Activated T-helper 2 cell treated with anti-CD3 and anti-CD28 coated beads, Interferon-gamma antibody, Interleukin-2, Interleukin-4, amounts not matched to agents 10 μg/mL and 5 μg/mL and 100 μg/mL, durations not matched to agents 14 hours and 24 hours and 36 hours (primary cell): ENCODE measurements at regions not wholly inside any gene's neighbourhood (a gene's known extent, or its start where the extent isn't known, plus 50 kb on each side); places are given as distances from the start of the nearest gene placed in this dataset.

ENCODE experiments used
- DNase-seq: peaks from one replicate; pipeline ENCODE4 v3.0.0; 2021; ENCODE audit warnings: low spot score
- H3K27ac Mint-ChIP-seq: one replicate; pipeline ENCODE4 v1.8.0; 2021; ENCODE audit warnings: mixed read lengths
- H3K27me3 Mint-ChIP-seq: one replicate; pipeline ENCODE4 v1.8.0; 2021; ENCODE audit warnings: low read depth, mixed read lengths
- H3K36me3 Mint-ChIP-seq: one replicate; pipeline ENCODE4 v1.8.0; 2021; ENCODE audit warnings: low read depth, mixed read lengths
- H3K4me1 Mint-ChIP-seq: one replicate; pipeline ENCODE4 v1.8.0; 2021; ENCODE audit warnings: low read depth, mixed read lengths
- H3K4me3 Mint-ChIP-seq: one replicate; pipeline ENCODE4 v1.8.0; 2021; ENCODE audit warnings: low read depth, mild to moderate bottlenecking, moderate library complexity, mixed read lengths
- H3K9me3 Mint-ChIP-seq: one replicate; pipeline ENCODE4 v1.8.0; 2021; ENCODE audit warnings: mixed read lengths
- intact Hi-C: fragments of 100-400 bp; cut with micrococcal nuclease; formaldehyde crosslinking; loops from one replicate; pipeline ENCODE4 v1.15.1; 2023

DNA sequence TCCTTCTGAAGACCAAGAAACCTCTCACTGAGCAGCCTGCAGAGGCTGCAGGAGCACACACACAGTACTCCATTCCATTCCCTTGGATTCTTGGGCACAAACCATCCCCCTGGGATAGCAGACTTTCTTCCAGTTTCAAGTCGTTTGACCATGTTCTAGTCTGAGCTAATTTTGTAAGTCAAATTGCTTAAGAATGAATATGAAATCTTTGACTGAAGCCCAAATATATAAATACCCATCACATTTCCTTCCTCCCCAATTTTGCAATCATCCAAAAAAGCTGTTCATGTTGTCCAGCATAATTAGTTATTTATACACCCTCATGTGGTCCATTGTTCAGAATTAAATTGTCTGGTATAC is 231.2 kb upstream of the TPRG1 start:
- H3K4me3 Mint-ChIP-seq, result no peak overlapping the region
- intact Hi-C loops, result no loop called here
- peaks cover 13% of the 10 kb centered on the region for H3K4me1 Mint-ChIP-seq
- peaks cover 32% of the 10 kb centered on the region for H3K27me3 Mint-ChIP-seq
- no peak for DNase-seq
- no peaks in the 10 kb centered on the region for H3K9me3 Mint-ChIP-seq
- H3K27ac Mint-ChIP-seq, result no peak overlapping the region
- H3K36me3 Mint-ChIP-seq, result no peaks in the 10 kb centered on the region

DNA sequence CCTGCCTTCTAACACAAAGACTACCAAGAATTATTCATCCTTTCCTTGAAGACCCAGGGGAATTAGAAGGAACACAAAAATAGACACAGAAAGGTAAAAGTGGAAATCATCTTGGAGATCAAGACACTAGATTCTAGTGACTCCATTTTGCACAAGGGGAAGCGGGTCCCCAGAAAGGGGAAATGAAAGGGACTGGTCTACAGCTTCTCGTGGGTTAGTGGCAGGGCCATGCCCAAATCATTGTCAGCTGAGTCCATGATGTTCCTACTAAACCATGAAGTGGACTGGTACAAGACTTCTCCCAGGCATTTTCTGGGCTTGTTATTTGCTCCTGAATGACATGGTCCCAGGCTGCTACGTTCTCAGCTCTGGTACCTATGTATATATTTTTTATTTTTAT is 230.7 kb upstream of the TPRG1 start:
- Mint-ChIP-seq H3K27me3 (peaks cover 32% of the 10 kb centered on the region), H3K9me3 (no peaks in the 10 kb centered on the region), H3K4me3 (no peak overlapping the region), H3K36me3 (no peaks in the 10 kb centered on the region), H3K4me1 (peaks cover 13% of the 10 kb centered on the region), H3K27ac (no peak overlapping the region)
- intact Hi-C loops, result no loop called here
- no peak for DNase-seq

DNA sequence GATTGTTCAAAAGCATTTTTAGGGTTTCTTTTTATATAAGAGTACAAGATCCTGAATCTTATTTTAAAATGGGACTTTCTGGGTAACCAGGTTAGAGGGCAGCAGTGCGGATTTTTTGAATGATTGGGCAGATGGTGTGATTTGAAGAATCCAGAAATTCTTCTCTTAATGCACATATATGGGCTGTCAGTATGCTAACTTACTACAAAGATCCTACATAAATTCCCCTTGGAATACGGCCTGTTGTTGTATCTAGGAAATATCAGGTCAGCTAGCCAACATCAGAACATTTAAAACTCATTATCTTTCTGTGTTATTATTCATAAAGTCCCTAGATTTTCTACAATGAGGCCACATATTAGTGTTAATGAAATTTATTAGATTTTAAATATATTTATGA is 229.6 kb upstream of the TPRG1 start:
- Mint-ChIP-seq H3K36me3 (no peaks in the 10 kb centered on the region), H3K27me3 (peaks cover 32% of the 10 kb centered on the region), H3K9me3 (no peaks in the 10 kb centered on the region), H3K27ac (no peak overlapping the region), H3K4me1 (peaks cover 15% of the 10 kb centered on the region), H3K4me3 (no peak overlapping the region)
- intact Hi-C loops, result no loop called here
- no peak for DNase-seq

DNA sequence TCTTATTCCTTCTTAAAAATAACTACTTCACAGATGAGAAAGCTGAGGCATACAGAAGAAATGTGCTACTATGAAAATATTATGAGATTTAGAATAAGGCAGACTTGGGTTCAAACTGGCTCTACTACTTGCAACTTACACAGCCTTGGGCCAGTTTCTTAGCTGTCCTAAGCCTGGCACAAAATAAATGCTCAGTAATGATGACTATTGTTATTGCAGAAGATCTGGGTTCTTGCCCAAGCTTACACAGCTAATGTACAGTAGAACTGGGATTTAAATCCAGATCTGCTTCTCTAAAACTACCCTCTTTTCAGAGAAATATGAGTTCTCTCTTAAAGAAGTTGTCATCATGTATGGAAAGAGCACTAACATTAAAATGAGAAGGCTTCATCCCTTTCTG is 228.2 kb upstream of the TPRG1 start:
- H3K27ac Mint-ChIP-seq, result no peak overlapping the region
- peaks cover 19% of the 10 kb centered on the region for H3K4me1 Mint-ChIP-seq
- no peaks in the 10 kb centered on the region for H3K36me3 Mint-ChIP-seq
- H3K9me3 Mint-ChIP-seq, result no peaks in the 10 kb centered on the region
- no peak overlapping the region for H3K4me3 Mint-ChIP-seq
- peaks cover 32% of the 10 kb centered on the region for H3K27me3 Mint-ChIP-seq
- intact Hi-C loops, result no loop called here
- DNase-seq, result no peak

DNA sequence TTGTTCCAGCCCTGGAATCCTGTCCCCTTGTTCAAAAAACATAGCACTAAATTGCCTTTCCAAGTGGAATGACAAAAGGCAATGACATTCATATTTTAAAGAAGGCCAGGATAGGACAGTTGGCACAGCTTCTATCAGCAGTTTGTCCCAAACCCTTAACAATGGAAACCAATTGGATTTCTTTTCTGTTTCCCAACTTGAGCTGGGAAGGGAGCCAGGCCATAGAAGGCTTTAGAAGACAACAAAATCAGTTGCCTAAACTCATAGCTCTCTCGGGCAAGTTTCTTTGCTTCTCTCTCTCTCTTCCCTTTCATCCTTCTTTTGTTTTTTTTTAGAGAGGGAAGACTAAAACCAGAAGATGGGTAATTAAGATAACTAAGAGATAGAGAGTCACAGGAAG is 227.7 kb upstream of the TPRG1 start:
- Mint-ChIP-seq H3K36me3 (no peaks in the 10 kb centered on the region), H3K27ac (no peak overlapping the region), H3K27me3 (peaks cover 33% of the 10 kb centered on the region), H3K4me3 (no peak overlapping the region), H3K9me3 (no peaks in the 10 kb centered on the region), H3K4me1 (peaks cover 23% of the 10 kb centered on the region)
- intact Hi-C loops, result no loop called here
- no peak for DNase-seq

DNA sequence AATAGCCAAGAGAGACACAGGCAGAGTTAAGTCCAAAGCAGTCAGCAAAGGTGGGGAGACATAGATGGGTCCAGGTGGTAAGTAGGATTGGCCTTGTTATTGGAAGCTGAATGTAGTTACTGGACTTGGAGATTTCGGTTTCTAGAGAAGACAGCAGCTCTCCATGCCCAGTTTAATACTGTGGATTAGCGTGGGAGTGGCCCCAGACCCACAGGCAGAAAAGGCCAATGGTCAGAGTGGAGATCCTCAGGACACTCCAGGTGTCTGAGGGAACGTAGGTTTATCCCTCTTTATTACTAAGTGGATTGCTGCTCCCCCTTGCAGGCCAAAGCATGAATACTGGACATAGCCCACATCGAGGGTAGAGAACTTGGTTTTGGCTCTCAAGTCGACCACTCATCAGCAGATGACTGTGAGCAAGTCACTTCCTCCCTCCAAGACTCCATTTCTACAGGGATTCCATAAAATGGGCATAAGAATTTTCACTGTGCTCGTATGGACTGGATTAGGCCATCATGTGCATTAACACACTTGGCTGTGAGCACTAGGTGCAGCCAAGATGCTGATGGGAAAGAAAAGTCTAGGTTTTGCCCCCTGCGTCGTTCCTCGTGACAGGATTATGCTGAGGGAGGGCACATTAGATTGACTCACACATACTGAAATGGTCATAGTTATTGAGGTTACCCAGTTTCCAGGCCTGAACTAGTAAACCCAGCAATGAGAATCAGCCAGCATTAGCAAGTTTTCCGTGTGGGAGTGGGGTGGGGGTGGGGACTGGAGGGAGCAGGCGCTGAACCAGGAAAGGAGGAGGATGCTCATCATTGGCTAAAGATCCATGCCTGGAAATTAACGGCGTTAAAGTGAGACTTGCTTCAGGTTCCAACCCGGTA is 225.2 kb upstream of the TPRG1 start:
- Mint-ChIP-seq H3K27ac (no peak overlapping the region), H3K27me3 (peaks cover 25% of the 10 kb centered on the region), H3K36me3 (no peaks in the 10 kb centered on the region), H3K4me3 (no peak overlapping the region), H3K4me1 (peaks cover 37% of the 10 kb centered on the region), H3K9me3 (no peaks in the 10 kb centered on the region)
- DNase-seq, result no peak
- intact Hi-C loops, result loop anchor here (1.0 kb wide), 1 partner anchor 1143 kb away; no protein-coding TSS in a partner anchor

DNA sequence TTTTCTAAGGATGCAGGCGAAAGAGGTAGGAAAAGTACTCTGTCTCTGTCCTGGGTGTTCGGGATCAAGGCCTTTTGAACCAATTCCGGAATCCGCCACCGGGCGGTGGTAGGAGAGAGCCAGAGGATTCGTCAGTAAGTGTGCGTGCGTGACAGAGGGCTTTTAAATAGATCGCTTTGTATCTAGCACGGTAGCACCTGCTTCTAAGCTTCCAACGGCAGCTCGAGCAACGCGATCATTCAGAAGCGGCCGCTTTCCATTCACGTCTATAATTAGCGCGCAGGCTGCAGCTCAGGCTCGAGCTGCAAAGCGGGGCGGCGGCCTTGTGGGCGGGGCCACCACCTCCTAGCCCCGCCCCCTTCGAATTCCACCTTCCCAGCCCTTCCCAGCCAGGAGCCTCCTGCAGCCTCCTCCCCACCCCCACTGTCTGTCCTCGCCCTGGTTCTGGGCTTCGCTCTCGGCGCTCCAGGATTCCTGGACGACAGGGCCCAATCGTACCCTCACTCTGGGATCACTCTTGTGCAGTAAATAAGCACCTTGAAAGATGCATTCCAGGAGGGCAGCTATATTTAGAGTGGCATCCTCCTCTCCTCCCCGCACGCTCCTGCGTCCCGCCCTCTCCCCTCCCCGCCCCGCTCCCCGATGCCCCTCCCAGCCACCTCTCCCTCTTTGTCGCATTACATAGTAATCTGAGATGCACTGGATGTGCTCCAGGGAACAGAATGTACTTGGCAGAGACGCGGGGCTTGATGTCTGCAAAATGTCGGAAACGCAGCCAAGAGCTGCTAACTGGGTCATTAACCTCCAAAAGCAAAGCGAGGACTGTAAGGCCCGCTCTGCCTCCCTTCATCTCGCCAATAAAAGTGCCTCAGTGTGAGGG is 224.1 kb upstream of the TPRG1 start:
- Mint-ChIP-seq H3K9me3 (no peaks in the 10 kb centered on the region), H3K4me1 (peaks cover 39% of the 10 kb centered on the region)
- intact Hi-C loops, result loop anchor here (1.0 kb wide), 1 partner anchor 1144 kb away; no protein-coding TSS in a partner anchor

DNA sequence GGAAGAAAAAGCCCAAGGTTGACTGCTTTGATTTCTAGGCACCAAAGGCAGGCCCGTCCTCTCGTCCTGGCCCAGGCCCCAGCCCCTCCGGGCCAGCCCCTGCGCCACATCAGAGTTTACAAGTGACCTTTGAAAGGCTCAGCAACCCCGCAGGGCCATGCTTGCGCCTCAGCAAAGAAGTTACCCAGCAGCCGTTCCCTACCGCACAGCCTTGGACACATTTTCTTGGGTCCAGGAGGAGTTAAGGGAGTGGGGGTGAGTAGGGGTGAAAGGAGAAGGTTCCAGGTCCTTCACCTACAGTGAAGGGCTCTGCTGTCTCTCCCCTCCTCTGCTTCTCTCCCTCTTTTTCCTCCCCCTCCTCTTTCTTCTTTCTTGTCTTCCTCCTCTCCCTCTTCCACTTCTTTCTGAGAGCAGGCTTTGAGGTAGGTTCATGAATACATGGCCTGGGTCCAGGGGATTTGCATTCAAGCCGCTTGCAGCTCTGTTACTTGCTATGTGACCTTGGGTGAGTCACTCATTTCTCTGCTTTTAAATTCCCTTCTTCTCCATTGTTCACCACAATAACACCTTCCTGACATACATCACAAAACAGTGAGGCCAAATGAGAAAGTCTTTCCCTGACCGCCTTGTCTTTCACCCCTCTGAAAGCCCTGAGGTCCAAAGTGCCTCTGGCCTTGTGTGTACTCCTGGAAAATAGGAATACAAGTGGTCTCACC is 223.3 kb upstream of the TPRG1 start:
- intact Hi-C loops, result no loop called here

More for the DNA sequence above, 224.1 kb upstream of the TPRG1 start:
- Mint-ChIP-seq H3K27ac (no peak overlapping the region), H3K4me3 (no peak overlapping the region), H3K36me3 (no peaks in the 10 kb centered on the region), H3K27me3 (peaks cover 18% of the 10 kb centered on the region)
- no peak for DNase-seq

DNA sequence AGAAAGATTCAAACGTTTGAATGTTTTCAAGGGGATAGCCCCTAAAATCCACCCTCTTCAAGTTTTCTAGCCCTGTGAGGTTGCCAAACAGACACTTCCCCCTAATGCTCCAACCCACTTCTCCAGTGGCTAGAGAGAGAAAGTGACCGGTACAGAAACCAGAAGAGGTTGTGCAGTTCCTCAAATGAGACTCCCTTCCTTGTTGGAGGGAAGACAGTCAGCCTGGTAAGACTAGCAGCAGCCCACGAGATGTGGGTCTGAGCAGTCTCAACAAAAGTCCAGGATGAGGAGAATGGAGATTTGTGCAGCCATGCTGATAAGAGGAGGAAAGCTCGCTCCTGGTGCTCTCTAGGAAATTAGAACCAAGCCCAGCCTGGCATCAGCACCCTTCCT is 222.8 kb upstream of the TPRG1 start:
- intact Hi-C loops, result no loop called here
- no peak overlapping the region for H3K27ac Mint-ChIP-seq
- DNase-seq, result no peak
- H3K27me3 Mint-ChIP-seq, result peaks cover 15% of the 10 kb centered on the region
- H3K9me3 Mint-ChIP-seq, result no peaks in the 10 kb centered on the region
- peaks cover 39% of the 10 kb centered on the region for H3K4me1 Mint-ChIP-seq
- no peaks in the 10 kb centered on the region for H3K36me3 Mint-ChIP-seq
- H3K4me3 Mint-ChIP-seq, result no peak overlapping the region

More for the DNA sequence above, 223.3 kb upstream of the TPRG1 start:
- Mint-ChIP-seq H3K4me1 (peaks cover 39% of the 10 kb centered on the region), H3K4me3 (no peak overlapping the region), H3K27me3 (peaks cover 15% of the 10 kb centered on the region), H3K27ac (no peak overlapping the region), H3K9me3 (no peaks in the 10 kb centered on the region), H3K36me3 (no peaks in the 10 kb centered on the region)
- DNase-seq, result no peak

DNA sequence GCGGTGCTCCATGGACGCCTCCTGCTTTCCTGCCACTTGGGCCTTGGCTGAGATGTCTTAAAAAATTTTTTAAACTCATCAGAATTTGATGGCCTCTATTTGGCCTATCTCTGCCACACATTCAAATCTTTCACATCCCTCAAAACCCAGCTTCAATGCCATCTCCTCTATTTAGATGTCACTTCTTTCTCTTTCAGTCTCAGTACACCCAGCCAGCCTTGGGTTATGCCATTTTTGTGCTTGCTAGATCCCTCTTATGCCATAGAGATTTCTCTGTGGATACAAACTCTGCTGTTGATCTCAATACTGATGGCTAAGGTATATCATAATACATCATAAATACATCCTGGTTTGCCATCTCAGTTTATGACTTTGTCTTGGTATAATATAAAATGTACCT is 222.3 kb upstream of the TPRG1 start:
- H3K4me3 Mint-ChIP-seq, result no peak overlapping the region
- H3K27ac Mint-ChIP-seq, result no peak overlapping the region
- H3K4me1 Mint-ChIP-seq, result peaks cover 36% of the 10 kb centered on the region
- intact Hi-C loops, result no loop called here
- no peaks in the 10 kb centered on the region for H3K36me3 Mint-ChIP-seq
- no peak for DNase-seq
- no peaks in the 10 kb centered on the region for H3K9me3 Mint-ChIP-seq
- H3K27me3 Mint-ChIP-seq, result peaks cover 12% of the 10 kb centered on the region

DNA sequence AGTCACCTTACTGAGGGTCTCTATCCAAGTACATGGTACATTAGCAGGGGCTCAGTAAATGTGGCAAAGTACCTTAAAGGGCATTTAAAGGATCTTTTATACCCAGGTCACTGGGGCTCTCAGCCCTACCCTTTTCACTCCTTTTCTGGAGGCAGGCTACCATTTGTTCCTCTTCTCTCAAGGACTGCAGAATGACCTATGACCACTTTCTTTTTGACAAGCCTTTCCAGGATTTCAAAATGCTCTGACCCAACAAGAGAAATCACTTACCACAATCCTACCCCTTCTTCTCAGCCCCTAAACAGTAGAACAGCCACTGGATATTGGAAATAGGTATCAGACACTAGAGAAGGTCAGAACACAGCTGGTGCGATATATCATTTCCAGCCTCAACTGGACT is 221.8 kb upstream of the TPRG1 start:
- H3K27ac Mint-ChIP-seq, result no peak overlapping the region

DNA sequence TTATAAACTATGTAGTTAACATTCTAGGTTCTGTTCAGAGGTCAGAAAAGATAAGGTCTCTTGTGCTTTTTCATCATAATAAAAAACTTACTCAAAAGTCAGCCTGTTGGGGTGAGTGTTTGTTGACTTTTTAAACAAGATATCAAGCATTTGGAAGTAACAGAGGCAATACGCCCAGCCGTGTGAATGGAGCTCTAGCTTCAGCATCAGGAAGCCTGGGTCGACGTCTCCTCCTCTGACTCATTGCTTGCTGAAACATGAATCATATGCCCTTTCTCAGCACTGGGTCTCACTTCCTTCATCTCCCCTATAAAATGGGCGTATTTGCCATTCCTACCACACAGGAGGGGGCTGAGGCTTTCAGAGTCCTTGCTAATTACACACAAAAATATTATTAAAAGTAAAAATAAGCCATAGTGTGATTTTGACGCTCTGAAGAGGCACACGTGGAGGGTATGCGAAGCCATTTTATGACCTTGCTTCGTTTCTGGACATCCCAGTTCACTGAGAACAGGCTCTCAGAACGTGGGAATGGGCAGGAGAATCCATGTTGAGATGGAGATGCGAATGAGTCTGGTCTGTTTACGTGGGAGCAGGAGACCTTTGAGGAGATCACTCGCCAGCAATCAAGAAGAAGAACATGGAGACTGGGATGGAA is 220.8 kb upstream of the TPRG1 start:
- Mint-ChIP-seq H3K9me3 (no peaks in the 10 kb centered on the region), H3K4me1 (peaks cover 37% of the 10 kb centered on the region), H3K36me3 (no peaks in the 10 kb centered on the region), H3K27ac (peak overlapping the region; percentile 31), H3K27me3 (peaks cover 7% of the 10 kb centered on the region), H3K4me3 (no peak overlapping the region)
- no peak for DNase-seq
- intact Hi-C loops, result loop anchor here (1.0 to 10.0 kb wide), 11 partner anchors 36 to 1026 kb away; partner anchors contain the start of gene LPP

More for the DNA sequence above, 221.8 kb upstream of the TPRG1 start:
- no peaks in the 10 kb centered on the region for H3K9me3 Mint-ChIP-seq
- H3K27me3 Mint-ChIP-seq, result peaks cover 10% of the 10 kb centered on the region
- intact Hi-C loops, result loop anchor here (1.0 to 10.0 kb wide), 11 partner anchors 35 to 1025 kb away; partner anchors contain the start of gene LPP
- H3K4me3 Mint-ChIP-seq, result no peak overlapping the region
- DNase-seq, result no peak
- H3K36me3 Mint-ChIP-seq, result no peaks in the 10 kb centered on the region
- H3K4me1 Mint-ChIP-seq, result peaks cover 33% of the 10 kb centered on the region
